PC-3 (cell line): ENCODE measurements at regions not wholly inside any gene's neighbourhood (a gene's known extent, or its start where the extent isn't known, plus 50 kb on each side); places are given as distances from the start of the nearest gene placed in this dataset.

Source experiments
- ATAC-seq: fragments of 200-7000 bp; cut with Tn5 transposase; 2 replicates; pipeline ENCODE4 v1.9.1; 2020; ENCODE audit warnings: mild to moderate bottlenecking, moderate library complexity
- BruUV-seq: library from RNA; stranded (reverse); fragments of 400-500 nt; replicated peaks from 2 replicates; lab custom pipeline; 2021; lab: Mats Ljungman, UMichigan
- CTCF ChIA-PET: fragments of 300-600 bp; sonication (Branson Sonifier 250); formaldehyde crosslinking; loops from one replicate; lab custom pipeline; 2022; ENCODE audit warnings: antibody characterized with exemption; lab: Charles Lee
- POLR2A ChIA-PET: fragments of 300-600 bp; sonication (Branson Sonifier 250); formaldehyde crosslinking; loops from one replicate; lab custom pipeline; 2022; ENCODE audit warnings: antibody characterized with exemption; ENCODE audit not compliant: unreplicated experiment; lab: Charles Lee
- DNase-seq: peaks from one replicate; pipeline ENCODE4 v3.0.0-alpha.2; 2015
- H2AFZ ChIP-seq: fragments of 300-600 bp; sonication (generic); 2 replicates; pipeline ENCODE4 v1.6.0; 2016; ENCODE audit warnings: antibody characterized with exemption, low read length
- H3F3A ChIP-seq: fragments of 300-600 bp; sonication (generic); one replicate; pipeline ENCODE4 v1.6.0; 2017; ENCODE audit warnings: antibody characterized with exemption, low read length, control low read depth, mild to moderate bottlenecking; ENCODE audit not compliant: unreplicated experiment
- H3K27ac ChIP-seq: fragments of 300-600 bp; sonication (generic); 2 replicates; pipeline ENCODE4 v1.5.1; 2016; ENCODE audit warnings: mild to moderate bottlenecking, low read length
- H3K27me3 ChIP-seq: fragments of 300-600 bp; sonication (generic); 2 replicates; pipeline ENCODE4 v1.6.1; 2016; ENCODE audit warnings: low read length, mixed read lengths
- H3K36me3 ChIP-seq: fragments of 300-600 bp; sonication (generic); 2 replicates; pipeline ENCODE4 v1.6.1; 2016; ENCODE audit warnings: low read depth, mixed run types, low read length, mixed read lengths
- H3K4me1 ChIP-seq: fragments of 300-600 bp; sonication (generic); 2 replicates; pipeline ENCODE4 v1.5.1; 2016; ENCODE audit warnings: low read length; ENCODE audit not compliant: insufficient read depth
- H3K4me2 ChIP-seq: fragments of 300-600 bp; sonication (generic); 2 replicates; pipeline ENCODE4 v1.6.0; 2016; ENCODE audit warnings: low read length
- H3K4me3 ChIP-seq: fragments of 300-600 bp; sonication (generic); 2 replicates; pipeline ENCODE4 v1.5.1; 2016; ENCODE audit warnings: mild to moderate bottlenecking, low read length, mixed read lengths
- H3K79me2 ChIP-seq: fragments of 300-600 bp; sonication (generic); 2 replicates; pipeline ENCODE4 v1.6.1; 2017; ENCODE audit warnings: low read length, mixed read lengths
- H3K9ac ChIP-seq: fragments of 300-600 bp; sonication (generic); 2 replicates; pipeline ENCODE4 v1.6.0; 2016; ENCODE audit warnings: mild to moderate bottlenecking, low read length
- H3K9me2 ChIP-seq: fragments of 300-600 bp; sonication (generic); replicated peaks from 2 replicates; pipeline ENCODE4 v1.6.1; 2016; ENCODE audit warnings: mixed run types, low read length, mixed read lengths
- H3K9me3 ChIP-seq: fragments of 300-600 bp; sonication (generic); 2 replicates; pipeline ENCODE4 v1.6.1; 2016; ENCODE audit warnings: low read length, mixed read lengths
- H4K20me1 ChIP-seq: fragments of 300-600 bp; sonication (generic); 2 replicates; pipeline ENCODE4 v1.6.1; 2016; ENCODE audit warnings: low read length, mixed read lengths
- CTCF ChIP-seq: fragments of 300-600 bp; sonication (generic); conservative IDR thresholded peaks from 2 replicates; pipeline ENCODE4 v1.5.1; 2017; ENCODE audit warnings: antibody characterized with exemption, low read depth, mild to moderate bottlenecking, low read length
- EZH2 ChIP-seq: fragments of 300-600 bp; sonication (generic); IDR thresholded peaks from one replicate; pipeline ENCODE4 v1.6.1; 2017; ENCODE audit warnings: antibody characterized with exemption, mild to moderate bottlenecking, low read length; ENCODE audit not compliant: unreplicated experiment
- EZH2phosphoT487 ChIP-seq: fragments of 300-600 bp; sonication (generic); IDR thresholded peaks from 2 replicates; pipeline ENCODE4 v1.6.1; 2018; ENCODE audit warnings: mild to moderate bottlenecking, antibody characterized with exemption, low read length, borderline replicate concordance
- intact Hi-C: fragments of 100-400 bp; cut with micrococcal nuclease; formaldehyde crosslinking; loops from 2 replicates; pipeline ENCODE4 v1.9.0; 2023

DNA sequence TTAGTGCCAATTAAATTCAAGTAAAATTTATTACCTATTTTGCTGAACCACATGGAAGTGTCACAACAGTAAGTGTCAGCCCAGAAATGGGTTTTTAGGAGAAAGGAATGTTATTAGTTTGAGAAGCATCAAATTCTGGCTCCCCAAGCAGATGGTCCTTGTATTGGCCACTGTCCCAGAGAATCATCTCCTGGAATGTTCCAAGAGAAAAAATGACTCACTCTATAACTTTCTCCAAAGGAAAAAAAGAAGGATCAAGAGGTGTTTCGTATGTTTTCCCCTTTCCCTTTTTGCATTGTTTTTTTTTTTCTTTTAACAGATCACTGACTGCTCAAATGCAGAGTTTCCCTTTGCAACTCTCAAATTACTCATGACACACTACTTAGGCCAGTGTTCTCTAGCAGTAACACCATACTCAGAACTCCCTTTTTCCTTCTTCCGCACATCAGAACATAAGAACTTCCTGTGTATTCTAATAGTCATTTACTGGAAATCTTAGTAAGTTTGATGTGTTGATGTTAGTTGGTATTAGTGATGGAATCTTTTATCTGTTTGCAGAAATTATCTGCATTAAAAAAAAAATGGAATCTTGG lies 390.3 kb downstream of the GPD2 start:
- no peaks in the 10 kb centered on the region for H3K27me3 ChIP-seq
- no peaks in the 10 kb centered on the region for H3K9me2 ChIP-seq
- ChIA-PET POLR2A (no interaction called here), CTCF (no interaction called here)
- no peak overlapping the region for H3K4me3 ChIP-seq
- no peak overlapping the region for H3K9ac ChIP-seq
- no peak for TF ChIP-seq CTCF
- TF ChIP-seq EZH2phosphoT487: no peak
- no peak for TF ChIP-seq EZH2
- no peak overlapping the region for H3K4me2 ChIP-seq
- BruUV-seq: no TSS peak
- DNase-seq (peak; percentile 36), ATAC-seq (peak; percentile 72)
- H2AFZ ChIP-seq: no peak overlapping the region
- no peaks in the 10 kb centered on the region for H3F3A ChIP-seq
- no peaks in the 10 kb centered on the region for H3K79me2 ChIP-seq
- H3K4me1 ChIP-seq: no peaks in the 10 kb centered on the region
- no peaks in the 10 kb centered on the region for H3K9me3 ChIP-seq
- no peak overlapping the region for H3K27ac ChIP-seq
- no peaks in the 10 kb centered on the region for H4K20me1 ChIP-seq
- H3K36me3 ChIP-seq: no peaks in the 10 kb centered on the region
- intact Hi-C loops: no loop called here

DNA sequence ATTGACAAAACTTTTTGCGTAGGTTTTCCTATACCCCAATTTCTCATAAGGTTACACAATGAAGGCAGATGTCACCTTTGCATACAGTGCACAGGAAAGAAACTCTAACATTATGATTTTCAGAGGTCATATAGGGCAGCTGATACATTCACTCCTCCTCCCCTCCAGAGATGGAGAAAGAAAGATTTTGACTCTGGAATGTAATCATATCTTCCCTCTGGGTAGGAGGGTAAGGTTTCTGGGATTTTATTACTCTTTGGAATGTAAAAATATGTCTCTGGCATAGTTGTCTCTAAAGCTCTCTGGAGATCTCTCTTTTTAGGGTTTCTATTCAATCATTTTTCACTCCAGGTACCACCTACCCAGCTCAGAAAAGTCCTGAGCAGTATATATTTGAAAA lies 398.3 kb downstream of the GPD2 start:
- Histone ChIP-seq H3K9me3 (no peaks in the 10 kb centered on the region), H3K4me3 (no peak overlapping the region), H3K27ac (no peak overlapping the region), H4K20me1 (no peaks in the 10 kb centered on the region), H3K9ac (no peak overlapping the region), H3K9me2 (no peaks in the 10 kb centered on the region), H3K36me3 (no peaks in the 10 kb centered on the region), H2AFZ (no peak overlapping the region), H3F3A (no peaks in the 10 kb centered on the region), H3K4me2 (no peak overlapping the region), H3K79me2 (no peaks in the 10 kb centered on the region), H3K27me3 (no peaks in the 10 kb centered on the region), H3K4me1 (no peaks in the 10 kb centered on the region)
- TF ChIP-seq EZH2phosphoT487 (no peak), EZH2 (no peak), CTCF (no peak)
- ATAC-seq (no peak), DNase-seq (no peak)
- POLR2A ChIA-PET: no interaction called here
- intact Hi-C loops: no loop called here
- CTCF ChIA-PET: no interaction called here
- no TSS peak for BruUV-seq

DNA sequence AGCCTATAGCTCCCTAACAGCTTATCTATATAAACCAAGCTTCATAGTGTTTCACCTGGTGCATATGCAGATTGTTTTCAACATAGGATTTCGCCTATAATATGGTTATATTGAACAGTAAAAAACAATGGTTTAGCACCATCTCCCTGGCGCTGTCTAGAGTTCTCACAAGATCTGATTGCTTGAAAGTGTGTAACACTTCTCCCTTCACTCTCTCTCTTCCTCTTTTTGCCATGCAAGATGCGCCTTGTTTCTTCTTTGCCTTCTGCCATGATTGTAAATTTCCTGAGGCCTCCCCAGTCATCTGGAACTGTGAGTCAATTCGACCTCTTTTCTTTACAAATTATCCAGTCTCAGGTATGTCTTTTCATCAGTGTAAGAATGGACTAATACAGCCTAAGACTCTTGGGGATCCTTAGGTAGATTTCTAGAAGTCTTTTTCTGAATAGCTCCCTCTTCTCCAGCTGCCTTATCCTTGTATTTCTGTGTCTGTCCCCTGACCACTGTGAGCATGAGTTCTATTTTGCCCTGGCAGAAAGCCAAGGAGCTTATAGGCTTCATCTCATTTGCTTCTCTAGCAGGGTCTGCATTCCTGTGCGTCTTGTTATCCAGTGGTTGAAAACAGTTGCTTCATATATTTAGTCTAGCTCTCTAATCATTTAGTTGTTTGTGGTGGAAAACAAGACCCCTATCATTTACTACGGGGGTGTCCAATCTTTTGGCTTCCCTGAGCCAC lies 401.6 kb downstream of the GPD2 start:
- H2AFZ ChIP-seq: no peak overlapping the region
- H3K4me3 ChIP-seq: no peak overlapping the region
- H3K27me3 ChIP-seq: no peaks in the 10 kb centered on the region
- H3K36me3 ChIP-seq: no peaks in the 10 kb centered on the region
- no peak overlapping the region for H3K9ac ChIP-seq
- CTCF ChIA-PET: no interaction called here
- H4K20me1 ChIP-seq: no peaks in the 10 kb centered on the region
- DNase-seq (no peak), ATAC-seq (no peak)
- no peaks in the 10 kb centered on the region for H3F3A ChIP-seq
- no TSS peak for BruUV-seq
- no peaks in the 10 kb centered on the region for H3K79me2 ChIP-seq
- no peak overlapping the region for H3K4me2 ChIP-seq
- no peaks in the 10 kb centered on the region for H3K4me1 ChIP-seq
- POLR2A ChIA-PET: no interaction called here
- H3K9me2 ChIP-seq: no peaks in the 10 kb centered on the region
- intact Hi-C loops: no loop called here
- no peak overlapping the region for H3K27ac ChIP-seq
- TF ChIP-seq EZH2phosphoT487 (no peak), EZH2 (no peak), CTCF (no peak)
- no peaks in the 10 kb centered on the region for H3K9me3 ChIP-seq
